ENCODE measurements at regions not wholly inside any gene's neighbourhood (a gene's known extent, or its start where the extent isn't known, plus 50 kb on each side); places are given as distances from the start of the nearest gene placed in this dataset.
"Not testable (repeated sequence)": the region's sequence is repeated elsewhere in the genome, so short reads cannot be mapped to it uniquely, and the experiment has no call there.

GRCh38 chr3:67943546-67943945, 289.1 kb upstream of the SUCLG2 start:
- no peaks in the 10 kb centered on the region for H3K9me3 ChIP-seq (replicated peaks in 1 of 3)

GRCh38 chr3:67941433-67942030, 287.1 kb upstream of the SUCLG2 start:
- WGBS, 4 donors: 80 to 91% (median 86%) methylated on average over 3 of the region's 3 CpGs
- Histone ChIP-seq H3K9me3 (replicated peaks in 1 of 3) (no peaks in the 10 kb centered on the region), H3K36me3 (replicated peaks in 1 of 2) (no peaks in the 10 kb centered on the region)

More at GRCh38 chr3:67943546-67943945, 289.1 kb upstream of the SUCLG2 start:
- H3K4me3 ChIP-seq: no peak overlapping the region
- H3K27ac ChIP-seq: no peak overlapping the region
- no peak for DNase-seq
- H3K27me3 ChIP-seq: no peaks in the 10 kb centered on the region
- H3K4me1 ChIP-seq (replicated peaks in 1 of 2): no peaks in the 10 kb centered on the region
- 80 to 95% (median 85%) methylated on average over 1 of the region's 1 CpG; no CpG with 5 or more reads in 1 of the 4 donors for WGBS, 4 donors
- intact Hi-C loops (cut with DNase I): no loop called here
- TF ChIP-seq POLR2A (IDR thresholded peaks at IDR 0.05) (no peak), CTCF (IDR thresholded peaks at IDR 0.05) (no peak)
- H3K36me3 ChIP-seq (replicated peaks in 1 of 2): no peaks in the 10 kb centered on the region

GRCh38 chr3:67940210-67940952, 286.0 kb upstream of the SUCLG2 start:
- Histone ChIP-seq H3K9me3 (replicated peaks in 1 of 3) (no peaks in the 10 kb centered on the region), H3K4me1 (replicated peaks in 1 of 2) (no peaks in the 10 kb centered on the region), H3K27ac (no peak overlapping the region), H3K27me3 (no peaks in the 10 kb centered on the region), H3K4me3 (no peak overlapping the region), H3K36me3 (replicated peaks in 1 of 2) (no peaks in the 10 kb centered on the region)
- no peak for TF ChIP-seq POLR2A (IDR thresholded peaks at IDR 0.05)
- peak; percentile 10 to 56 (median 32) for TF ChIP-seq CTCF (IDR thresholded peaks at IDR 0.05)
- WGBS, 4 donors: 54 to 69% (median 59%) methylated on average over 2 of the region's 2 CpGs
- intact Hi-C loops (cut with DNase I): no loop called here
- peak; percentile 26 to 83 (median 60) for DNase-seq

More at GRCh38 chr3:67941433-67942030, 287.1 kb upstream of the SUCLG2 start:
- Histone ChIP-seq H3K27ac (no peak overlapping the region), H3K27me3 (no peaks in the 10 kb centered on the region), H3K4me1 (replicated peaks in 1 of 2) (no peaks in the 10 kb centered on the region), H3K4me3 (no peak overlapping the region)
- no peak for DNase-seq
- intact Hi-C loops (cut with DNase I): no loop called here
- TF ChIP-seq CTCF (IDR thresholded peaks at IDR 0.05): no peak
- TF ChIP-seq POLR2A (IDR thresholded peaks at IDR 0.05): no peak

- Histone ChIP-seq H3K27me3 (no peaks in the 10 kb centered on the region), H3K4me1 (replicated peaks in 1 of 2) (no peaks in the 10 kb centered on the region), H3K27ac (no peak overlapping the region), H3K9me3 (replicated peaks in 1 of 3) (no peaks in the 10 kb centered on the region), H3K4me3 (no peak overlapping the region), H3K36me3 (replicated peaks in 1 of 2) (no peaks in the 10 kb centered on the region)
- WGBS, 4 donors: 95 to 100% (median 97%) methylated on average over 1 of the region's 1 CpG
- TF ChIP-seq CTCF (IDR thresholded peaks at IDR 0.05): no peak
- no peak for TF ChIP-seq POLR2A (IDR thresholded peaks at IDR 0.05)
- intact Hi-C loops (cut with DNase I): no loop called here
- DNase-seq: no peak
Measured at GRCh38 chr3:67937498-67938118, 283.2 kb upstream of the SUCLG2 start.

- H3K36me3 ChIP-seq (replicated peaks in 1 of 2); DNase-seq; H3K4me3 ChIP-seq; H3K27ac ChIP-seq; H3K9me3 ChIP-seq (replicated peaks in 1 of 3); H3K27me3 ChIP-seq; H3K4me1 ChIP-seq (replicated peaks in 1 of 2); intact Hi-C loops (cut with DNase I): not testable (repeated sequence)
- 79 to 89% (median 83%) methylated on average over 4 of the region's 4 CpGs for WGBS, 4 donors
Measured at GRCh38 chr3:67930394-67930793, 276.0 kb upstream of the SUCLG2 start.
